Stimulated activated CD4-positive, alpha-beta T cell treated with anti-CD3 and anti-CD28 coated beads, Interleukin-2, amount 100 ng/mL, for 48 hours (primary cell): ENCODE measurements at regions not wholly inside any gene's neighbourhood (a gene's known extent, or its start where the extent isn't known, plus 50 kb on each side); places are given as distances from the start of the nearest gene placed in this dataset.

ENCODE experiments used
- DNase-seq, 2 donors: peaks; one replicate each; pipeline ENCODE4 v3.0.0-alpha.2; 2020

DNA sequence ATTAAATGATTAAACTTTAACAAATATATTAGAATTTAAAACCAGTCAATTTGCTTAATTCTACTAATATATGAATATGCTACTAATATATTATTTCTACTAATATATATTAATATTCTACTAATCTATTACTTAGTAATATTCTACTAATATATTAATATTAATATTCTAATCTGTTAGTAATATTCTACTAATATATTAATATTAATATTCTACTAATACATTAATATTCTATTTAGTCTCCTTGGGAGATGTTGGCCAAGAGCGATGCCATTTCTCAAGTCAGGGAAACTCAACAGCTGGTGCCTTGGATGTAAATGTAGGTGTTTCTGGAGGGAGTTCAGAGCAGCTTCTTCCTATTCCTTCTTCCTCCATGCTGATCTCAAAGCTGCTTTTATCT is 259.2 kb upstream of the TMTC4 start:
- no peak for DNase-seq

DNA sequence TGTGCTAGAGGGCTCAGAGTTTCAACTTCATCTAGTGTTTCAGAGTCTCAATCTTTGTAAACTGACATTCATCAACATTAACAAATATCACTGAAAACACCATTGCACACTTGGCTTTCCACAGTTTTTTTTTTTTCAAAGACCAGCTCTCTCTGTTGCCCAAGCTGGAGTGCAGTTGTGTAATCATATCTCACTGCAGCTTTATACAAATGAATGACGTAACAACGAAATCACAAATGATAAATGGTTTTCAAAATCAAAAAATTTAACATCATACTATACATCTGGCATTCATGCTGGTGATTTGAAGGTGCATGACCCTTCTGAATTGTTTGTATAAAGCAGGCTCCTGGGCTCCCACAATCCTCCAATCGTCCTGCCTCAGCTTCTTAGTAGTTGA is 248.0 kb upstream of the TMTC4 start:
- no peak for DNase-seq

DNA sequence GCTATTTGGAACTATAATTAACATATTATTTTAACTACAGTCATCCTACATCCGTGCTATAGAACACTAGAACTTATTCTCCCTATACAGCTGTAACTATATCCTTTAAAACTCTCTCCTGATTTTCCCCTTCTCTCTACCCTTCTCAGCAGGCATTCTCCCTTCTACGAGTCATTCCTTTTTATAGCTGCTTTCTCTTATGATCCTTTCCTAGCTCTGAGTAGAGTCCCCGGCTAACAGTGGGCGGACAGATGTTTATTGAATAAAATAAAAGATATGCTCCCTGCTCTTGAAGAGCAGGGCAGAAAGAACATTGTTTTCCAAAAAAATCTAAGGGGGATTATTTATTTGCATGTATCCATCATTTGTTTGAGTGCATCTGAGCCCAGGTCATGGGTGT is 246.5 kb upstream of the TMTC4 start:
- DNase-seq, result no peak

DNA sequence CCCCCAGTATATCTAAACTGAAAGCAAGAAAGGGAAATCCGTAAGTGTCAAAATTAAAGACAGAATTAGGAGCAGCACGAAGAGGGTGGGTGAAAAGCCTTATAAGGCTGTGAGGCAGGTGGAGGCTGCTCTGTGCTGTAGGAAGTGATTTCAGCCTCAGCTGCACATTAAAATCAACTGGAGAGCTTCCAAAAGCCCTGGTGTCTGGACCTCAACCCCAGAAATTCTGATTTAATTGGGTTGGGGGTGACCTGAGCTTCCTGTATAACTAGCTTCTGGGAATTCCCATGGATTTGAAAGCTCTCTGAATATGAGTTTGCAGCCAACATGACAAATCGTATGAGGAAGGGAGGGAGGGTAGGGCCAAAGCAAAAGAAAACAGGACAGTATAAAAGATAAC is 242.4 kb upstream of the TMTC4 start:
- DNase-seq, result no peak

DNA sequence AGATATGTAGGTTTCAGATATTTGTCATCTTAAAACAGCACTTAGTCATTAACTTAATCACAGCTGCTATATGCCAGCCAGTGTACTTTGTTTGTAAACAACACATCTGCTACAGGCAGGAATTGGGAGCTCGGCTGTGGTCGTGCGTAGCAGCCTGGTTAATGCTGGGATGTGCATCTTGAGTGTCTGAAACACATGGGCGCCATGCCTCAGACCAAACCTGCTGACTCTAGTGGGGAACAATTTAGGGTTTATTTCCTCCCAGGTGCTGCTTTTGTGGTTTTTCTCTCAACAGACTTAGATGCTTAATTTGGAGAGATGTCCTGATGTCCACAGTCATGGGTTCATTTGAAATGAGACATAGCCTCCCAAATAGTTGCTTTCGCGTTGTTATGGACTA is 238.5 kb upstream of the TMTC4 start:
- no peak for DNase-seq

DNA sequence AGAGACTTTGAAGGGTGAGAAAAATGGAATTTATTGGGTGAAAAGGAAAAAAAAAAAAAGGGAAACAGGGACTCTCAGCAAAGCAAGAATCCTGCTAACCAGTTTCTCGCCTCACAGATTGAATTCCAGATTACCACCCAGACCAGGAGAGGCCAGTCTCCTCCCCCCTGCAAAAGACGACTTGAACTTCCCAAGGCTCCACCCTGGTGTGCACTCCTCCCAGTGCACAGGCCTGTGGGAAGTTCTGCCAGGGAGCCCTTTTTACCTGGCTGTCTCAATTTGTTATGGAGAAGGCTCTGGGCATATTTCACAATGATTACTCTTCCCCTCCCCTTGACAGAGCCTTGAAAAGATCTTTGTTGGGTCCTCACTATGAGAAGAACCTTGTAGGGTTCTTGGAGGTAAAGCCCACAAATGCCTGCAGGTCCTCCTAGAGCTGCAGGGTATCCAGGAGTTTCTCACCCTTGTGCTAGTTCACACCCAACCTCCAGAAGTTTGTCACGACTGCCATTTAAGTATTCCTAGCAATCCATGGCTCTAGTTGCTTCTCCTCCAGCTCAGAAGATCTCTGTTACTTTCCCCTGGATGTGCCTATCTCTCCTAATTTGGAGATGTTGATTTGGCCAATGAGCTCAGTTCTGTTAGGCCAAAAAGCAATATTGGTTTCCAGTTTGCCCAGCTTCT is 229.8 kb upstream of the TMTC4 start:
- DNase-seq, result no peak

DNA sequence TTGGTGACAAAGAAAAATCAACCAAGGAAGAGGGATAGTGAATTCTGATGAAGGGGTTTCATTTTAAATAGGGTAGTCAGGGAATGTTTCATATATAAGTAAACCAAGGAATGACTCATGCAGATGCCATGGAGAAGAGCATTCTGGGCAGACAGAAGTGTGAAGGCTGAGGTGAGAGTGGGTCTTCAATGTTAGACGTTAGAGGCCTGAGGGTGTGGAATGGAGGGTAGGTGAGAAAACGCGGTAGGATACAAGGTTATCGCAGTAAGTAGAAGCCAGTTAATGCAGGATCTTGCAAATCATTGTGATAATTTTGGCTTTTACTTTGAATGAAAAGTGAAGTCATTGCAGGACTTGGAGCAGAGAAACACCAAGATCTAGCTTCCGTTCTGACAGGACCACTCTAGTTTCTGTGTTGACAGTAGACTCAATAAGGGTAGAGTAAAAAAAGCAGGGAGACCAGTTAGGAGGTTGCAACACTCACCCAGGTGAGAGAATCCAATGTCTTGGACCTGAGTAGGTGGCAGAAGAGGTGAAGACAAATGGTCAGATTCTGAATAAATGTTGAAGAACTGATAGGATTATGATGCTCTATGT is 225.2 kb upstream of the TMTC4 start:
- DNase-seq, result no peak

DNA sequence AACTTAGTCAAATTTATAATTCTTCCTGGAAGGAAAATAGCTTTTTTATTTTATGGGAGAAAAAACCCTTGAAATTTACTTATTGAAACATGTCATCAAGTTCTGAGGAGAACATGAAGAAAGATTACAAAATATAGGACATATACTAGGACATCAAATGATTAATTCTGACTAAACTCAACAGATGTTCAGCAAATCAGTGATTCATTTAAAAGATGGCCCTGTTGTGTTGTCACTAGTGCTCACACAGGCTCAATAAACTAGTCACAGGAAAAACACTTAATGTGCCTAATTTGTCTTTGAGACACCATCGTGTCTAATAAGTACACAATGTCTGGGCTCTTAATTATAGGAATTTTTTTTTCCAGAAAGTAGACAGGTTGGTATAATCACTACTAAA is 223.8 kb upstream of the TMTC4 start:
- no peak for DNase-seq

DNA sequence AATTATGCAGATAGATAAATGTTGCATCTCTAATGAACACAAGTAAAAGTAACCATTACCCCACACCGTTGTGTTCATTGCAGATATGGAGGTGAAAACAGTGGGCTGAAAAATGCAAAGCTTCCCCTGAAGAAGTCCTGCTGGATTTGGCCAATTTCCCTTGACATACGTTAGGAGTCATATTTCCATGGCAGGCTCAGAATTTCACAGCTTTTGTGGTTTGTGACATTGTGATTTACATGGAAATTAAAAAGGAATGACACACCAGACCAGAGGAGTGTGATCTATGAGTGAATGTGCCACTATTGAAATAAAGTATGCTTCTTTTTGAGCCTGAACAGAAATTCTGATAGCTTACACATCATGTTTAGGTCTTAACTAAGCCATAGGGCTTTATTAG is 221.1 kb upstream of the TMTC4 start:
- no peak for DNase-seq

DNA sequence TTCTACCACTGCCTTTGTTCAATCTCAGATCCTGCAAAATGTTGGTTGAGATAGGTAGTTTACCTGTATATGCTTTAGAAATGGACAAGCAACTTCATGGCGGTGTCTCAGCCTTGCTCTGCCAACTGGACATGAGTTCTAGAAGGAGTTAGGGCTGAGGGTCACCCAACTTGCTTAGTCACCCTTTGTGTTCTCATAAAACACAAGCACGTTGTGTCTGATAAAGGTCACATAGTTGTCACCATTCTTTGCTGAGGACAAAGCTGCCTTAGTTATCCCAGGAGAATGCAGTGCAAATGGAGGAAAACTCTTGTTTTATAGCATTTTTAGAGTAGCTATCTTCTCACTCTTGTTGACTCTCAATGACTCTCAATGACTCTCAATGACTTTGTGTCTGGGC is 218.4 kb upstream of the TMTC4 start:
- DNase-seq, result no peak

DNA sequence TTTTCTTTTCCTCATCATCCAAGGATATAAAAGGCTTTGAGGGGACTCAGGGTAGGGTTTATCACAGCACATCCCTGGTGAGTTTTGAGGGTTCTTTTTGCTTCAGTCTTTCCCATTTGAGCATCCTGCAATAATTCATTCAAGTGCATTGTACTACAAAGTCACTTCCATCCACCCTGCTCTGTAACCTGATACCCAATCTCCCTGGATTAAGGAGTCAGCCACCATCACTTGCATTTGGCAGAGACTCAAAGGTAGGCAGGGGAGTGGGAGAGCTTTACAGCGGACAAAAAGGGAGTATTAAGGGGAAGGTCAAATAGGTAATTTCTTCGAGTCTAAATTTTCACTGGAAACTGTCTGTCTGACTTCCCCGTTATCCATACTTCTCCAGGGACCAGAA is 216.1 kb upstream of the TMTC4 start:
- DNase-seq, result no peak

DNA sequence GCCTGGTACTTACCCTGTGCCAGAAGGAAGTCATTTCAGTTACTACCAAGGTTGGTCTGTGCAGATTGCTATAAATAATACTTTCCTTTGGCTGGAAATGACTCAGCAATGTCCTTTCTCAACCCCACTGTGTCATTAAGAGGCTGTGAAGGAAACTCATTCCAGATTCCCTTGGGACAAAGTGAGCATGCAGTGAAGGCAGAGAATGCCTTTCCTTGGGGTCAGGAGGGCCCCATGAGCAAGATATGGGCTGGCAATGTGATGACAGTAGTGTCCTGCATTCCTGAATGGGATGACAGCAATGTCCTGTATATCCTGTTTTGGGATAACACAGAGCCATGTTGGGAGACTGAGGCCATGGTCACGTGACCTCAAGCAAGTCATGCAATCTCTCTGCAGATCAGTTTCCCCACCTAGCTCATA is 213.1 kb upstream of the TMTC4 start:
- DNase-seq, result no peak

DNA sequence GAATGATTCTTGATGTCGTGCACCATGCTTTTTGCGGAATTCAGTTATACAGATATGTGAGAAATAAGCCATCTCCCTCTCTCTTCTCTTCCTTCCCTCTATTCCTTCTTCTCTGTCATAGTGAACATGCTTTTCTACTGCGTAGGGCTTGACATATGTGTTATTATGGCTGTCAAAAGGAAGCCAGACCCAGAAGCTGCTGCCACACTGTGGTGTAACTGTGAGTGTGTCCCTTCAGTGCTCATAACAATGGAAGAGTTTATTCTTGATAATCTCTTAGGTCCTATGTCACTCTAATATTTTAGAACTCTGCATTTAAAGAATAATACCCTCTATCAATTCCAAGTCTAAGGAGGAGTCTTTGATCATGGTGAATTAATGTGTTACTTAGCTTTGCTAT is 208.9 kb upstream of the TMTC4 start:
- DNase-seq, result no peak

DNA sequence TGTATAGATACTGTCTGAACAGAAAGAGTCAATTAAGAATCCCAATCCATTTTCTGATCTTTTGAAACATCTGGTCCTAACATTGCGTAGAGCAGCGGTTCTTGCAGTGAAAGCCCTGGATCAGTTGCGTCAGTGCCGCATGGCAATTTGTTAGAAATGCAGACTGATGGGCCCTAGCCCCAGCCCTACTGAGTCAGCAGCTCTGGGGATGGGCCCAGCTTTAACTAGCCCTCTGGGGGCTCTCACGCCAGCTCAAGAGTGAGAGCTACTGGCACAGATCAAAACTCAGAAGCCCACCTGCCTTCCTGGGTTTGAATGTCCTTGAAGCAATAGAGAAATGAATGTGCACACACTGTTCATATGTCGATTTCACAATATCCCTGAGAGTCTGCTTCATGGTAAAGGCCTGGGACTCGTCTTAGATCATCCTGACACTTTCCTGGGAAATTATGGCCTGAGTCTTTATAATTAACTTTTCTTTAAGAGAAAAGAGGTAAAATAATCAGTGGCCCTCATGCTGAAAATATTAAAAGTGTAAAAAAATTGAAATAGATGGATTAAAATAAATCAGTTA is 206.8 kb upstream of the TMTC4 start:
- DNase-seq, result no peak

DNA sequence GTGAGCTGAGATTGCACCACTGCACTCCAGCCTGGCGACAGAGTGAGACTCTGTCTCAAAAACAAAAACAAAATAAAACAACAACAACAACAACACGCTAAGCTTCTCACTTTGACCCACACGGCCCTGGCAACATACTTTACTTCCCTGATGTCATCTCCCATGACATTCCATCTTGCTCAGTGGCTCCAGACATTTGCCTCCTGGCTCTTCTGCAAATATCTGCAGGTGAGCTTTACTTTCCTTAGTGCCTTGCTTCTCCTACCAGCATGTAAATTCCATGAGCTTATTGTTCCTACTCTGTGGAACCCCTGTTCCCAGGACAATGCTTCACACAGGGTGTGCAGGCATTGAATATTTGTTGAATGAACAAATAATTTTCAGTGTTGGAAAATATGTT is 205.6 kb upstream of the TMTC4 start:
- DNase-seq, result no peak

DNA sequence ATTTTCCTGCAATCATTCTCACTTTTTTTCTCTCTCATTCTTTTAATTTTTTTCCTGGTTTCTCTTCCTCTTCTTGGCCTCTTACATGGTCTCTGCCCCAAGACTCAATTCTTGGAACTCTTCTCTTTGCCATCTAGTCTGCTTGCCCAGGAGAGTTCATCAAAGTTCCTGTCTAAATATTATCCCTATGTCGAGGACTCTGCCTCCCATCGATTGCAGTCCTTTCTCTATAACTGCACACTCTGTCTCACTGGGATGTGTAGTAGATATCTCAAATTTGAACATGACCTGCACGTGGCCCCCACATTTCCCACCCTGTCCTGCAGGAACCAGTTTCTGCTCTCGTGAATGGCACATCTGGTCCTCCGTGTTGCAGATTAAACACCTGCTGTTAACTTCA is 204.7 kb upstream of the TMTC4 start:
- no peak for DNase-seq

DNA sequence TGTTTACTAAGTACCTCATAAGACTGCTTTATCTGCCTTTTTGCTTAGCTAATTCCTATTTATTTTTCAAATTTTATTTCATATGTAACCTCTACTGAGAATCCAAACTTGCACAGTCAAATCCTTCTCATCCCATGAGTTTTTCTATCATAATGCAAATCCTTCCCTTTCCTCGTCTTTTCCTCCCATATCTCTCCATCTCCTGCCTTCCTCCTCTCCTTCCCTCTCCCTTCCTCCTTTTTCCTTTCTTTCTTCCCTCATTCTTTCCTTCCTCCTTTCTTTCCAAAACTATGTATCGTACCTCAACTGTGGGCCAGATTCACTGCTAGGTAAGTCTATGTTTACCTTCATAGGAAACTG is 201.4 kb upstream of the TMTC4 start:
- DNase-seq, result no peak

DNA sequence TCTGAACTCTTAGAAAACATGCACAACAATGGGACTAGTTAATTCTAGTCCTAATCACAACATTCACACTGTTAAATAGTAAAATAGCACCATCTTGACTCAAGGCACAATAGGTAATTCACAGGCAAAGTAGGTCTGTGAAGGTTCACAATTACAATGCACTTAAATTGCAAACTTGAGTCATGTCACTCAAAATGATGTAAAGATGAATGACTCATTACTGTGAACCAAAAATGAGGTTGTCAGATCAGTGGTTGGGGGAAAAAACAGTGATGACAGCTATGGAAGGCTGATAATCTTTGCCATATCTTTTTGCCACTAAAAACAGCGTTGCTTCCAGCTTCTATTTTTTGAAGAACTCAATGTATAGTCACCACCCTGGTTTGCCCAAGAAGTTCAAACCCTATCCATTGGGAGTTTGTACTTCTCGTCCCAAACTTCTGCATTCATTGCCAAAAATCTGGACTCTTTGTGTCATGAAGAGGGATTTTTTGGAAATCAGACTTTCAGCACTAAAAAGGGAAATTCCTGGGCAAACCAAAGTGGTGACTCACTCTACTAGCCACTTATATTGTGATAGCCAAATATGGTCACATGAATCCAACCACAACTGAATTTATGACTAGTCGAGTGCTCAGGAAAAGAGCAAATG is 200.9 kb upstream of the TMTC4 start:
- peak in 1 of 2 donors; percentile 5 for DNase-seq

DNA sequence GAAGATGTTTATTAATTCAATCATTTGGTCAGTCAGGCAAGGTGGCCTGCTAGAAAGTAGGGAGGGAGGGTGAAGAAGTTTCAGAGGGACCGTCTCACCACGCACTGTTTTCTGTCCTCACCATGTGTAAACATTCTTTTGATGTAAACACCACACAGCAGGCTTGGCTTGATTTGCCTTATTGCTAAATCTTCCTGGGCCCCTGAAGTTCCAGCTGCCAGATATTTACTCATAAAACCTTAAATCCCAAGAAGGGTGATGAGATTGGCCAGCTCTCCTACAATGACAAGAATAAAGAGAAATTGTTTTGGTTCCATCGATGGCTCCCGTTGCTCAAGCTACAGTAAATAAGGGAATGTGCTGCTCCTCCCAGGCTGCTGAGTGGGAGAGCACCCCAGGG is 198.2 kb upstream of the TMTC4 start:
- DNase-seq, result no peak

DNA sequence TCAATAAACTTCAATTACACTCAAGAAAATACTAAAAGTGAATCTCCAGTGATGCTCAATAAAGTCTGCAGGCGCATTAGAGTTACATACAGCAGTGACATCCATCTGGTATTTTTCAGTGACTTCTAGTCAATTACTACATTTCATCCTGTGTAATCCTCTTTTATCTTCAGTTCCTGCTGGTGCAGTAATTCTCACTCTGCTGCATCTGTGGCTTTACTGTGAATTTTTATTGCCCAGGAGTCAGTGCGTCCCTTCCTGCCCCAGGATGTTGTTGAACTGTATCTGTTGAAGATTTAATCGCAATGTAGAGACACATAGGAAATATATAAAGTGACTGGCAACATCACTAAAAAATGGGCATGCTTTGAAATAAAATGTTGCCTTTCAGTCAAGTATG is 196.3 kb upstream of the TMTC4 start:
- no peak for DNase-seq

DNA sequence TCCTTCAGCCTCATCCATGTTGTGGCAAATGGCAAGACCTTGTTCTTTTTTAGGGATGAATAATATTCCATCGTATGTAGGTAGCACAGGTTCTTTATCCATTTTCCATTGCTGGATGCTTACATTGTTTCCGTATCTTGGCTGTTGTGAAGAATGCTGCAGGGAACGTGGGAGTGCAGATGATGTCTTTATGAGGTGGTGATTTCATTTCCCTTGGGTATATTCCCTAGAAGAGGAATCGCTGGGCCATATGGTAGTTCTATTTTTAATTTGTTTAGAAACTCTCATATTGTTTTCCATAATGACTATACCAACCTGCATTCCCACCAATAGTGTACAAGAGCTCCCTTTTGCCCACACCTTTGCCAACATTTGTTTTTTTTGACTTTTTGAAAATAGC is 186.3 kb upstream of the TMTC4 start:
- no peak for DNase-seq

DNA sequence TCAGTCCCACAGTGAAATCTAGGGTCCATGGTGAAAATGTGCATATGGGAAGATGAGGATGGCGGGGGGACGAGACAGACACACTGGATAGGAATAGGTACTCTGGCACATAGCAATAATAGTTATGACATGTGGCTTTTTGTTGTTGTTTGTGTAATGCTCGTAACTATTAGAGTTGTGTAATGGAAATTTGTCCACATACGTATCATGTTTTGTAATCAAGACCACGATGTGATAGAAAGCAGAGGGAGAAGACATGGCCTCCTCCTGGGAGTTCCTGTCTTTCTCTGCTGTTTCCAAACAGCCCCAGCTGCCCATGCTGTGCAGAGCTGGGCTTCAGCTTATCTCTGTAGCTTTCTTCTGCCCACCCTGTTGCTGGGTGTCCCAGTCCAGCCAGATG is 185.3 kb upstream of the TMTC4 start:
- DNase-seq, result no peak

DNA sequence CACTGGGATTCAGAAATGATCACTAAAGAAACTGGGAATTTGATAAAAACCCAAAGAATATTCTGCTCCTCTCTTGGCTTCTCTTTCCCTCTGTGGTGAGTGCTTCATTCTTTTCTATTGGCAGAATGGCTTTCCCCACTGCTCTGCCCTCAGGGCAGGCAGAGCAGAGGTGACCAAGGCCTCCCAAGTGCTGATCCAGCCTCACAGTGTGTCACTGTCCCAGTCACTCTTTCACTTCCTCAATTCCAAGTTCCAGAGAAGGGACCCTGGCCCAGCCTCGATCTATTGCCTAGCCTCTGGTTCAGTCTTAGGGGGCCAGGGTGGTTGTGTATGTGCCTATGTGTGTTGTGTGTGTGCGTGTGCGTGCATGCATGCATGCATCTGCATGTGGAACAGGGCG is 180.6 kb upstream of the TMTC4 start:
- no peak for DNase-seq

DNA sequence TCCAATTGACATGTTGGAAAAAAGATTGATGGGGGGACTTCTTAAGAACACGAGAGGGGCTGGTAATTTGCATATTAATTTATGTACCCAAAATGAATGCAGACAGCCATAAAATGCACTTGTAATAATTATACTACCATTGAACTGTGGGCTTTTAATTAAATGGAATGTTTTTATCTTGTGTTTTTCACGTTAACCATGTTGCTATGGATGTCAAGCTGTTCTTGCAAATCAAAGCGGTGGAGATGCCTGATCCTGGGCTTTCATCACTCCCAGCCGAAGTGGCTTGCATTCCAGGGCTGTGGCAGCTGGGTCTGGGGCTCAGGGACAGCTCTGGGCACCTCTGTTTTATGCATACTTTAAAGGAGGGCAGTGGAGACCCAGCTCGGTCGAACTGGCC is 179.4 kb upstream of the TMTC4 start:
- DNase-seq, result no peak

DNA sequence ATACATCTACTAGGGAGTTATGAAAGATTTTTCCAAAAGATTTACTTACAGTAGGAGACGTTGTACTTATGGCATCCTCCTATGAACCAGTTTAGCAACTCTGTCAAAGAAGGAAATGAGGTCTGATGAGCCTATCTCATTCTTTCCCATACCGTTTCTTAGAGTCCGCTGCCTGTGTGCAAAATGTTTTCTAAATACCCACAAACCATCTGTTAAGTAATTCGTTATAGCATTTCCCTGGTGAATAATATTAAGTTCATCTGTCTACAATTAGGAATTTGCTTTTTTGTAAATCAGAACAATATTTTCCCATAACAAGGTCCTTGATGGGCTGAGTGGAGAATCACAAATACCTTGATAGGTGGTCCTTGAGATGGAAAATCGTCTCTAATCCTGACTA is 178.8 kb upstream of the TMTC4 start:
- DNase-seq, result no peak
